ENCODE measurements at regions not wholly inside any gene's neighbourhood (a gene's known extent, or its start where the extent isn't known, plus 50 kb on each side); places are given as distances from the start of the nearest gene placed in this dataset.

DNA sequence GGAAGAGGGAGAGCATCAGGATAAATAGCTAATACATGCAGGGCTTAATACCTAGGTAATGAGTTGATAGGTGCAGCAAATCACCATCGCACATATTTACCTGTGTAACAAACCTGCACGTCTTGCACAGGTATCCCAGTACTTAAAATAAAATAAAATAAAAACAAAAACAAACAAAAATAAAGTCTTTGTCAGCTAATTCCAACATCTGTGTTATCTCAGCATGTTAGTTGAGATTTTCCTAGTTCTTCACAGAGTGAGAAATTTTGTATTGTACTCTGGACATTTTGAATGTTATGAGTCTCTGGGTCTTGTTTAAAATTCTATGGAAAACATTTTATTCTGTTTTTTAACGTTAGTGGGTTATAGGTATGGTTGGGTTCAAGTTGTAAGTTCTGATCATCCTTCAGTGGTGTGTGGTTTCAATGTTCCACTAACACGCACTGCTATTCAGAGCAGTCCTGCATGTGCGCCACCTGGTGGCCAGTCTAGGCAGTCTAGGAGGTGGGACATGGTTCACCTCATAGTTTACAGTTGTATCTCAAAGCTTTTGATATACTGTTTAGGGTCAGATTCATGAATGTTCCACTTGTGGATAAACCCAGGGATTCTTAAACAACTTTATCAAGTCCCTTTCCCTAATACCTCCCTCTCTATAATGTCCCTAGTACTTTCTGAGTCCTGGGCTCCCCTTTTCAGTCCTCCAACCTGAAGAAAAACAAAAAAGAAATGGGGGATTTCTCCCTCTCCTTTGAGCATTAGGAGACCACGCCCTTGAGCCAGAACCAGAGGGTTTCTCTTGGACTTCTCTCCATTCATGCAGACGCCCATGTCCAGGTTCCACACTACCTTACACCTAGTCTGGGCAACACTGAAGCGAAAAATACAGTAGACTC is 213.4 kb upstream of the GATA6 start:
- no peak overlapping the region for H3K4me3 ChIP-seq (ENCODE audit: low read length)
- DNase-seq (ENCODE audit: low read depth): peak; percentile 71
- TF ChIP-seq, protein P1, sequence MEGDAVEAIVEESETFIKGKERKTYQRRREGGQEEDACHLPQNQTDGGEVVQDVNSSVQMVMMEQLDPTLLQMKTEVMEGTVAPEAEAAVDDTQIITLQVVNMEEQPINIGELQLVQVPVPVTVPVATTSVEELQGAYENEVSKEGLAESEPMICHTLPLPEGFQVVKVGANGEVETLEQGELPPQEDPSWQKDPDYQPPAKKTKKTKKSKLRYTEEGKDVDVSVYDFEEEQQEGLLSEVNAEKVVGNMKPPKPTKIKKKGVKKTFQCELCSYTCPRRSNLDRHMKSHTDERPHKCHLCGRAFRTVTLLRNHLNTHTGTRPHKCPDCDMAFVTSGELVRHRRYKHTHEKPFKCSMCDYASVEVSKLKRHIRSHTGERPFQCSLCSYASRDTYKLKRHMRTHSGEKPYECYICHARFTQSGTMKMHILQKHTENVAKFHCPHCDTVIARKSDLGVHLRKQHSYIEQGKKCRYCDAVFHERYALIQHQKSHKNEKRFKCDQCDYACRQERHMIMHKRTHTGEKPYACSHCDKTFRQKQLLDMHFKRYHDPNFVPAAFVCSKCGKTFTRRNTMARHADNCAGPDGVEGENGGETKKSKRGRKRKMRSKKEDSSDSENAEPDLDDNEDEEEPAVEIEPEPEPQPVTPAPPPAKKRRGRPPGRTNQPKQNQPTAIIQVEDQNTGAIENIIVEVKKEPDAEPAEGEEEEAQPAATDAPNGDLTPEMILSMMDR (IDR thresholded peaks at IDR 0.05; ENCODE audit: insufficient read depth, low read depth, low read length, missing control alignments): peak; percentile 99

DNA sequence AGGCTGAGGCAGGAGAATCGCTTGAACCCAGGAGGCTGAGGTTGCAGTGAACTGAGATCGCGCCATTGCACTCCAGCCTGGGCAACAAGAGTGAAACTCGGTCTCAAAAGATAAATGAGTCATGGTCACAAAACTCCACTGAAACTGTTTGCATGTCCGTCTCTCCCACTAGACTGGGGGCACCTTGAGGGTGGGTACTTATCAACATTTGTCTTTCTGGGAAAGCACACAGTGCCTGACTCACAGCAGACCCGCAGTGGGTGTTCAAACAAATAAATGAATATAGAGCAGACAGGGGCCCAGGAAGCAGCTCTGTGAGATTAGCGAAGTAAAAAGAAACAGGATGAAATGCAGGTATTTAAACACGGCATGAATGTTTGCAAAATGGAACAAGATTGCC is 211.1 kb upstream of the GATA6 start:
- no peak for DNase-seq (ENCODE audit: low read depth)
- no peak overlapping the region for H3K4me3 ChIP-seq (ENCODE audit: low read length)
- TF ChIP-seq, protein P1 (IDR thresholded peaks at IDR 0.05; ENCODE audit: insufficient read depth, low read depth, low read length, missing control alignments): no peak

DNA sequence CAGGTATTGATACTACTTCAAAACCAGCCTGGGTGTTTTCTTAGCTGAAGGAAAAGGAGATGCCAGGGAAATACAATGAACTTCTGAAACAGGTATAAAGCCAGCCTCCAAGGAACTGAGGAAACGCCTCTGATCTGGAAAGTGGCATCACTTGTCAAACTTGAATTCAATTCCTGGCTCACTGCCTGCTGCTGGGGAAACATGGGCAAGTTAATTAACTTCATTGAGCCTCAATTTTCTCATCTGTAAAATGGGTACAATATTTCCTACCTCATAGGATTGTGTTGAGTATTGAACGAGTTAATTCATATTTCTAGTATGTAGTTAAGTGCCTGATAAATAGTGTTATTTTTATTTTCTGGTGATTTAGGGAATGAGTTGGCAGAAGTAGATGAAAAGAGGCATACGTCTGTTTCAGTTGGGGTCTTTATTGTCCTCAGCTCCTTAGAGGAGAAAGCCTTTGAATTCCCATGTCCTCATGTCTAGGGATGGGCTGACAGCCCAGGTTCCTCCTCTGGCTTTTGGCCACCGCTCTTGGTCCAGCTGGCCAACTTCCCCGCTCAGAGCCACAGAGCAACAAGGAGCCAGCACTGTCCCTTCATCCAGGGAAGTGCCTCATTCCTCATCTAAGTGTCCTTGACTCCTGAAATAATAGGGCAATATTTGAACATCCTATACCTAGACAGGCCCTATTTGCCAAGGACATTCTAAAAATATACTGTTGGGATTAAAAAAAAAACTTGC is 210.5 kb upstream of the GATA6 start:
- H3K4me3 ChIP-seq (ENCODE audit: low read length): no peak overlapping the region
- TF ChIP-seq, protein P1 (IDR thresholded peaks at IDR 0.05; ENCODE audit: insufficient read depth, low read depth, low read length, missing control alignments): no peak
- DNase-seq (ENCODE audit: low read depth): peak; percentile 31

DNA sequence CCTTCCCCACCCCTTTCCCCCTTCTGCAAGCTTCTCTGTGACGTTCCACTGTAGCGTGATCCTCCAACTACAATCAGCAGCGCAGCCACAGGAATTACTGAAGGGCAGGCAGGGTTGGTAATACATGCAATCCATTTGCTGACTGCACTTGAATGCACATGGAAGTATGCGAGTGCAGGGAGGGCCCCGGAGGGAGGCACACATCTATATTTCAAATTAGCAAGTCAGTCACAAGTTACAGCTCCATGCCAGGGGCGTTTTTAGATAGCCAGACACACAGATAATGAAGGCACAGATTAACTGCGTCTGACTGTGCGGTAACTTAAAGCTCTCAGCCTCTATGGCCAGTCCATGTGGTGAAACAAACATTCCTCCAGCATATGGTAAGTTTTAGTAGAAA is 209.2 kb upstream of the GATA6 start:
- TF ChIP-seq, protein P1 (IDR thresholded peaks at IDR 0.05; ENCODE audit: insufficient read depth, low read depth, low read length, missing control alignments): no peak
- no peak for DNase-seq (ENCODE audit: low read depth)
- H3K4me3 ChIP-seq (ENCODE audit: low read length): no peak overlapping the region

DNA sequence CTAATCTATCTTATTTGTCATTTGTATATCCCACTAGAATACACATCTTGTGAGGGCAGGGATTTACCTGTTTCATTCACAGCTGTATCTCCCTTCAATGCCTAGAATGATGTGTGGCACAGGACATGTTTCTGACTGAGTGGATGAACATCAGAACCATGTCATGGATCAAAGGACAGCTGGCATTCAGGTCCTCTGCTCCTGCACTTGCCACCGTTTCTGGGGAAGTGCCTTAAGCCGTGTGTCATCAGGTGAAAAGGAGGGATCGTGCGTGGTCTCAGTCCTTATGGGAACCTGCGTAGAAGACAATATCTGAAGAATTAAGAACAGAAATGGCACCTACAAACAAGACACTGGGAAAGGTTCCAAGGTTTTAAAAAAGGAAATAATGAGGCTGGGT is 206.1 kb upstream of the GATA6 start:
- DNase-seq (ENCODE audit: low read depth): no peak
- TF ChIP-seq, protein P1 (IDR thresholded peaks at IDR 0.05; ENCODE audit: insufficient read depth, low read depth, low read length, missing control alignments): no peak
- no peak overlapping the region for H3K4me3 ChIP-seq (ENCODE audit: low read length)

DNA sequence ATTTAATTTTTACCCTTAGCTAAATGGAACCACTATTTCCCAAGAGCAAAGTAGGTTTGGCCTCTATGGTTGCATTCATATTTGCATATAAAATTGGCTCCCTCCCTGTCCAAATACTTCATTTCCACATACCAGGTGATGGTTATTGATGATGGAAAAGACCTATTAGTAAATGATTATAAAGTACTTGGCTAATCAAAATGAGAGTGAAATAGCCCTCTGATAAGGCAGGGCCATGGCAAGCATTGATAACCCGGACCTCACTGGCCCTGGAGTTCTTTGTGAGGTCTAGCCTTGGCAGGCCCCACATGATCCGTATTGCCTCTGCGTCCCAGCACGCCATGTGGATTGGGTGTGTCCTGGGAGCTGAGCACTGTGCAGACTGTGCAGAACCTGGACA is 201.1 kb upstream of the GATA6 start:
- TF ChIP-seq, protein P1 (IDR thresholded peaks at IDR 0.05; ENCODE audit: insufficient read depth, low read depth, low read length, missing control alignments): no peak
- H3K4me3 ChIP-seq (ENCODE audit: low read length): no peak overlapping the region
- no peak for DNase-seq (ENCODE audit: low read depth)

Measured in epithelial cell of esophagus (primary cell).